ENCODE measurements at regions not wholly inside any gene's neighbourhood (a gene's known extent, or its start where the extent isn't known, plus 50 kb on each side); places are given as distances from the start of the nearest gene placed in this dataset.

- no peaks in the 10 kb centered on the region for H3K36me3 ChIP-seq (replicated peaks in 1 of 2; ENCODE audit: control insufficient read depth in 2 of 2, insufficient read depth in 2 of 2, low read length in 2 of 2)
- H2BK12ac ChIP-seq (ENCODE audit: low read length) = no peak overlapping the region
- H2AFZ ChIP-seq (ENCODE audit: low read length) = no peak overlapping the region
- no peak overlapping the region for H2AK5ac ChIP-seq (ENCODE audit: low read depth, low read length)
- no peak overlapping the region for H2BK120ac ChIP-seq (ENCODE audit: low read depth, low read length)
- H3K4me1 ChIP-seq (ENCODE audit: control insufficient read depth in 2 of 2, insufficient read depth in 1 of 2, low read depth in 1 of 2, low read length in 2 of 2) = peaks cover 0 to 2% of the 10 kb centered on the region in 2 donors
- no peak overlapping the region for H3K9ac ChIP-seq (ENCODE audit: low read depth, low read length, poor library complexity)
- no peaks in the 10 kb centered on the region for H3K79me1 ChIP-seq (ENCODE audit: low read depth, low read length)
- no CpG with 5 or more reads among the region's 4 CpGs for WGBS, 2 donors (ENCODE audit: extremely low coverage in 2 of 2, insufficient read length in 2 of 2, insufficient replicate concordance in 1 of 2)
- no peak overlapping the region for H3K23ac ChIP-seq (ENCODE audit: low read depth, low read length, poor library complexity)
- no peak overlapping the region for H3K18ac ChIP-seq (ENCODE audit: low read length)
- no peak overlapping the region for H3K4me3 ChIP-seq (ENCODE audit: low read length in 2 of 2)
- peaks cover 0 to 20% (median 4%) of the 10 kb centered on the region in 3 experiments for H3K27me3 ChIP-seq (ENCODE audit: control insufficient read depth in 3 of 3, insufficient read depth in 3 of 3, low read depth in 1 of 3, low read length in 3 of 3)
- no peak overlapping the region for H3K14ac ChIP-seq (ENCODE audit: low read length)
- no peak overlapping the region for H3K4ac ChIP-seq (ENCODE audit: low read length)
- H2BK5ac ChIP-seq (ENCODE audit: low read length) = no peak overlapping the region
- no peaks in the 10 kb centered on the region for H3K9me3 ChIP-seq (replicated peaks in 1 of 2; ENCODE audit: control insufficient read depth in 2 of 2, insufficient read depth in 1 of 2, low read depth in 1 of 2, low read length in 2 of 2)
- H3K27ac ChIP-seq (replicated peaks; ENCODE audit: low read length) = no peak overlapping the region
- no peak overlapping the region for H2BK15ac ChIP-seq (ENCODE audit: low read length)
- H4K8ac ChIP-seq (ENCODE audit: low read depth, low read length) = no peak overlapping the region
- no peak for DNase-seq (ENCODE audit: low spot score)
- no peak overlapping the region for H3K4me2 ChIP-seq (ENCODE audit: insufficient read depth, low read length, poor library complexity, severe bottlenecking)
- H4K91ac ChIP-seq (ENCODE audit: low read depth, low read length, poor library complexity) = no peak overlapping the region
Observed at GRCh38 chr3:87798567-87798947, 260.2 kb downstream of the CGGBP1 start.

- Histone ChIP-seq H2AFZ (ENCODE audit: low read length) (no peak overlapping the region), H2BK5ac (ENCODE audit: low read length) (no peak overlapping the region), H4K91ac (ENCODE audit: low read depth, low read length, poor library complexity) (no peak overlapping the region), H2BK12ac (ENCODE audit: low read length) (no peak overlapping the region), H3K27ac (replicated peaks; ENCODE audit: low read length) (no peak overlapping the region), H3K36me3 (replicated peaks in 1 of 2; ENCODE audit: control insufficient read depth in 2 of 2, insufficient read depth in 2 of 2, low read length in 2 of 2) (no peaks in the 10 kb centered on the region), H3K14ac (ENCODE audit: low read length) (no peak overlapping the region), H3K4me2 (ENCODE audit: insufficient read depth, low read length, poor library complexity, severe bottlenecking) (no peak overlapping the region), H4K8ac (ENCODE audit: low read depth, low read length) (no peak overlapping the region), H2BK120ac (ENCODE audit: low read depth, low read length) (no peak overlapping the region), H3K4ac (ENCODE audit: low read length) (no peak overlapping the region), H3K79me1 (ENCODE audit: low read depth, low read length) (no peaks in the 10 kb centered on the region), H3K18ac (ENCODE audit: low read length) (no peak overlapping the region), H3K9me3 (replicated peaks in 1 of 2; ENCODE audit: control insufficient read depth in 2 of 2, insufficient read depth in 1 of 2, low read depth in 1 of 2, low read length in 2 of 2) (no peaks in the 10 kb centered on the region), H3K27me3 (ENCODE audit: control insufficient read depth in 3 of 3, insufficient read depth in 3 of 3, low read depth in 1 of 3, low read length in 3 of 3) (peaks cover 4 to 25% (median 9%) of the 10 kb centered on the region in 3 experiments), H3K9ac (ENCODE audit: low read depth, low read length, poor library complexity) (no peak overlapping the region), H3K4me1 (ENCODE audit: control insufficient read depth in 2 of 2, insufficient read depth in 1 of 2, low read depth in 1 of 2, low read length in 2 of 2) (peaks cover 0 to 3% of the 10 kb centered on the region in 2 donors), H3K4me3 (ENCODE audit: low read length in 2 of 2) (no peak overlapping the region), H2BK15ac (ENCODE audit: low read length) (no peak overlapping the region), H2AK5ac (ENCODE audit: low read depth, low read length) (no peak overlapping the region), H3K23ac (ENCODE audit: low read depth, low read length, poor library complexity) (no peak overlapping the region)
- WGBS, 2 donors (ENCODE audit: extremely low coverage in 2 of 2, insufficient read length in 2 of 2, insufficient replicate concordance in 1 of 2) = no CpG with 5 or more reads among the region's 5 CpGs
- DNase-seq (ENCODE audit: low spot score) = no peak
Observed at GRCh38 chr3:87797872-87798566, 260.8 kb downstream of the CGGBP1 start.

GRCh38 chr3:87796843-87797185 lies 262.0 kb downstream of the CGGBP1 start:
- no peak overlapping the region for H3K9ac ChIP-seq (ENCODE audit: low read depth, low read length, poor library complexity)
- H2AK5ac ChIP-seq (ENCODE audit: low read depth, low read length) = no peak overlapping the region
- H2BK12ac ChIP-seq (ENCODE audit: low read length) = no peak overlapping the region
- H3K4me2 ChIP-seq (ENCODE audit: insufficient read depth, low read length, poor library complexity, severe bottlenecking) = no peak overlapping the region
- no peak for DNase-seq (ENCODE audit: low spot score)
- no peak overlapping the region for H3K23ac ChIP-seq (ENCODE audit: low read depth, low read length, poor library complexity)
- no peak overlapping the region for H4K8ac ChIP-seq (ENCODE audit: low read depth, low read length)
- peaks cover 5 to 37% (median 21%) of the 10 kb centered on the region in 3 experiments for H3K27me3 ChIP-seq (ENCODE audit: control insufficient read depth in 3 of 3, insufficient read depth in 3 of 3, low read depth in 1 of 3, low read length in 3 of 3)
- no peak overlapping the region for H3K4me3 ChIP-seq (ENCODE audit: low read length in 2 of 2)
- H3K36me3 ChIP-seq (replicated peaks in 1 of 2; ENCODE audit: control insufficient read depth in 2 of 2, insufficient read depth in 2 of 2, low read length in 2 of 2) = no peaks in the 10 kb centered on the region
- H2BK120ac ChIP-seq (ENCODE audit: low read depth, low read length) = no peak overlapping the region
- no peak overlapping the region for H2BK15ac ChIP-seq (ENCODE audit: low read length)
- H3K14ac ChIP-seq (ENCODE audit: low read length) = no peak overlapping the region
- no peak overlapping the region for H2BK5ac ChIP-seq (ENCODE audit: low read length)
- no CpG with 5 or more reads among the region's 3 CpGs for WGBS, 2 donors (ENCODE audit: extremely low coverage in 2 of 2, insufficient read length in 2 of 2, insufficient replicate concordance in 1 of 2)
- peaks cover 0 to 3% of the 10 kb centered on the region in 2 donors for H3K4me1 ChIP-seq (ENCODE audit: control insufficient read depth in 2 of 2, insufficient read depth in 1 of 2, low read depth in 1 of 2, low read length in 2 of 2)
- H3K18ac ChIP-seq (ENCODE audit: low read length) = no peak overlapping the region
- no peak overlapping the region for H4K91ac ChIP-seq (ENCODE audit: low read depth, low read length, poor library complexity)
- no peaks in the 10 kb centered on the region for H3K79me1 ChIP-seq (ENCODE audit: low read depth, low read length)
- no peak overlapping the region for H3K27ac ChIP-seq (replicated peaks; ENCODE audit: low read length)
- no peaks in the 10 kb centered on the region for H3K9me3 ChIP-seq (replicated peaks in 1 of 2; ENCODE audit: control insufficient read depth in 2 of 2, insufficient read depth in 1 of 2, low read depth in 1 of 2, low read length in 2 of 2)
- no peak overlapping the region for H2AFZ ChIP-seq (ENCODE audit: low read length)
- no peak overlapping the region for H3K4ac ChIP-seq (ENCODE audit: low read length)

GRCh38 chr3:87796137-87796842 lies 262.5 kb downstream of the CGGBP1 start:
- Histone ChIP-seq H3K4me2 (ENCODE audit: insufficient read depth, low read length, poor library complexity, severe bottlenecking) (no peak overlapping the region), H4K91ac (ENCODE audit: low read depth, low read length, poor library complexity) (no peak overlapping the region), H2AFZ (ENCODE audit: low read length) (no peak overlapping the region), H2BK12ac (ENCODE audit: low read length) (no peak overlapping the region), H3K4me3 (ENCODE audit: low read length in 2 of 2) (no peak overlapping the region), H3K18ac (ENCODE audit: low read length) (no peak overlapping the region), H3K27me3 (ENCODE audit: control insufficient read depth in 3 of 3, insufficient read depth in 3 of 3, low read depth in 1 of 3, low read length in 3 of 3) (peaks cover 5 to 41% (median 22%) of the 10 kb centered on the region in 3 experiments), H2BK120ac (ENCODE audit: low read depth, low read length) (no peak overlapping the region), H2BK15ac (ENCODE audit: low read length) (no peak overlapping the region), H3K4me1 (ENCODE audit: control insufficient read depth in 2 of 2, insufficient read depth in 1 of 2, low read depth in 1 of 2, low read length in 2 of 2) (peaks cover 0 to 2% of the 10 kb centered on the region in 2 donors), H2BK5ac (ENCODE audit: low read length) (no peak overlapping the region), H2AK5ac (ENCODE audit: low read depth, low read length) (no peak overlapping the region), H3K9ac (ENCODE audit: low read depth, low read length, poor library complexity) (no peak overlapping the region), H3K4ac (ENCODE audit: low read length) (no peak overlapping the region), H3K36me3 (replicated peaks in 1 of 2; ENCODE audit: control insufficient read depth in 2 of 2, insufficient read depth in 2 of 2, low read length in 2 of 2) (no peaks in the 10 kb centered on the region), H3K14ac (ENCODE audit: low read length) (no peak overlapping the region), H3K79me1 (ENCODE audit: low read depth, low read length) (no peaks in the 10 kb centered on the region), H3K27ac (replicated peaks; ENCODE audit: low read length) (no peak overlapping the region), H3K9me3 (replicated peaks in 1 of 2; ENCODE audit: control insufficient read depth in 2 of 2, insufficient read depth in 1 of 2, low read depth in 1 of 2, low read length in 2 of 2) (no peaks in the 10 kb centered on the region), H4K8ac (ENCODE audit: low read depth, low read length) (no peak overlapping the region), H3K23ac (ENCODE audit: low read depth, low read length, poor library complexity) (no peak overlapping the region)
- no peak for DNase-seq (ENCODE audit: low spot score)
- 100% methylated on average over 1 of the region's 2 CpGs; no CpG with 5 or more reads in 1 of the 2 donors for WGBS, 2 donors (ENCODE audit: extremely low coverage in 2 of 2, insufficient read length in 2 of 2, insufficient replicate concordance in 1 of 2)
